ENCODE measurements at regions not wholly inside any gene's neighbourhood (a gene's known extent, or its start where the extent isn't known, plus 50 kb on each side); places are given as distances from the start of the nearest gene placed in this dataset.

DNA sequence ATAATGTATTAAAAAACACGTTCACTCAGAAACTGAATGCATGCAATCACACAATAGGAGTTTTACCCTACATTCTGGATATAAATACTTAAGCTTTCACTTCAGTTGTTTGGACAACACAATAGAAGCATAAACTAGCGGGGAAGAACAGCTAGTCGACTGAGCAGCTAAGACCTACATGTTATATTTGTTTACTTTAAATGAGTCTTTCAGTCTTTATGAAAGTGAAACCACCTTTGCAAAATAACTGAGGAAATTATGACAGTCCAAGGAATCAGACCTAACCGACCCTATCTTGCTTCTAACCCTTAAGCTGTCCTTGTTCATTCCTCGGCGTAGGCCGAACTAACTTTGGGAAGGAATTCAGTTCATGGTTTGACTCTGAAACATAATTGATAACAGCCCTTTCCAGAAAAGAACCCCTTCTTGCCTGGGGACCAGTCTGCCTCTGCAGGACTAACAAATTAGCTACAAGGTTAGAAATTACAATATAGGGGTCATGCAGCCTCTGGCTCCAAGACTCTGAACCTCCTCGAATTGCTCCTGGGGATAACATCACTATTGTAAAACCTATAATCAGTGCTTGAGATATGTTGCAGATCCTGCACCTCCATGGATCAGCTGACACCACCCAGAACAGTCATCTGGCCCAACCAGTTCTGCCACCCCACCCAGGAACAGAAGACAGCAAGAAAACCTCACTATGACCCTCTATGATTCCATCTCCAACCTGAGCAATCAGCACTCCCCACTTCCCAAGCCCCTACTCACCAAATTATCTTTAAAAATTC is 185.1 kb upstream of the KLF6 start:
- WGBS (ENCODE audit: insufficient coverage) = no CpG with 5 or more reads among the region's 8 CpGs
- H3K4me1 ChIP-seq (ENCODE audit: control insufficient read depth, insufficient read depth, low read length) = peaks cover 3% of the 10 kb centered on the region
- no peak for DNase-seq
- H3K36me3 ChIP-seq (ENCODE audit: control insufficient read depth, insufficient read depth, low read length) = no peaks in the 10 kb centered on the region
- H3K27me3 ChIP-seq (ENCODE audit: control insufficient read depth, insufficient read depth, low read length) = no peaks in the 10 kb centered on the region
- H3K27ac ChIP-seq (ENCODE audit: low read length) = no peak overlapping the region
- no peak overlapping the region for H3K4me3 ChIP-seq (ENCODE audit: low read length)
- H3K9me3 ChIP-seq (replicated peaks; ENCODE audit: control insufficient read depth, low read depth, low read length) = no peaks in the 10 kb centered on the region

DNA sequence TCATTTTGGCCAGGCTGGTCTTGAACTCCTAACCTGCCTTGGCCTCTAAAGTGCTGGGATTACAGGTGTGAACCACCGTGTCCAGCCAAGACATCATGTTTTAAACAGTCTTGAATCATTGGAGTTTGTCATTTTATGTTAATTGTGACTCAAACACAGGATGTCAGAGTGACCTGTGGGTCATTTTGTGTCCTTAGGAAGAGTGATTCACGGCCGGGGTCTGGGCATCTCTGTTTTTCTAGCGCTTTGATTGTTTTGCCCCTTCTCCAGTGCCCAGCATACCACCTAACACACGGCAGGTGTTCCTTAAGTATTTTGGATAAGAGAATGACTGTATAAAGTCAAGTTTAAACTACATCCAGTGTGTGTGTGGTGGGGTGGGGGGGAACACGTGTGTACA is 183.7 kb upstream of the KLF6 start:
- no peaks in the 10 kb centered on the region for H3K9me3 ChIP-seq (replicated peaks; ENCODE audit: control insufficient read depth, low read depth, low read length)
- no peaks in the 10 kb centered on the region for H3K4me1 ChIP-seq (ENCODE audit: control insufficient read depth, insufficient read depth, low read length)
- no peaks in the 10 kb centered on the region for H3K36me3 ChIP-seq (ENCODE audit: control insufficient read depth, insufficient read depth, low read length)
- H3K4me3 ChIP-seq (ENCODE audit: low read length) = no peak overlapping the region
- 83% methylated on average over 1 of the region's 6 CpGs for WGBS (ENCODE audit: insufficient coverage)
- H3K27me3 ChIP-seq (ENCODE audit: control insufficient read depth, insufficient read depth, low read length) = no peaks in the 10 kb centered on the region
- DNase-seq = no peak
- no peak overlapping the region for H3K27ac ChIP-seq (ENCODE audit: low read length)

DNA sequence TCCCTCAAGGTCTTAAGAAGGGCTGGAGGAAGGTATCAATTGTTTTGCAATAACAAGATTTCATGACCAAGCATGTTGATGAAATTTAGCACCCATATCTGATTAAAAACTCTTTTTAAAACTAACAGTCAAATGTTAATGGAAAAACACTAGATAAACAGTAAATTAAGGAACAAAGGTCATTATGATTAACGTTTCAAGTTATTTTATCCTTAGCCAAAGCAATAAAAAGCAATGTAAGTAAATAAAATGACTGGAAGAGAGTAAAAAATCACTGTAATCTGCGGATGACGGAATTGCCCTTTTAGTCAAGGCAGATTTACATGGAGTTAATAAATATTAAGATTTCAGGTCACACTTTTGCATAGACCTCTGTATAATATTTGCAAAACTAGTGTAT is 179.5 kb upstream of the KLF6 start:
- H3K27me3 ChIP-seq (ENCODE audit: control insufficient read depth, insufficient read depth, low read length) = no peaks in the 10 kb centered on the region
- no peak for DNase-seq
- H3K4me3 ChIP-seq (ENCODE audit: low read length) = no peak overlapping the region
- H3K36me3 ChIP-seq (ENCODE audit: control insufficient read depth, insufficient read depth, low read length) = no peaks in the 10 kb centered on the region
- H3K4me1 ChIP-seq (ENCODE audit: control insufficient read depth, insufficient read depth, low read length) = peaks cover 7% of the 10 kb centered on the region
- WGBS (ENCODE audit: insufficient coverage) = no CpG with 5 or more reads among the region's 3 CpGs
- no peak overlapping the region for H3K27ac ChIP-seq (ENCODE audit: low read length)
- no peaks in the 10 kb centered on the region for H3K9me3 ChIP-seq (replicated peaks; ENCODE audit: control insufficient read depth, low read depth, low read length)

DNA sequence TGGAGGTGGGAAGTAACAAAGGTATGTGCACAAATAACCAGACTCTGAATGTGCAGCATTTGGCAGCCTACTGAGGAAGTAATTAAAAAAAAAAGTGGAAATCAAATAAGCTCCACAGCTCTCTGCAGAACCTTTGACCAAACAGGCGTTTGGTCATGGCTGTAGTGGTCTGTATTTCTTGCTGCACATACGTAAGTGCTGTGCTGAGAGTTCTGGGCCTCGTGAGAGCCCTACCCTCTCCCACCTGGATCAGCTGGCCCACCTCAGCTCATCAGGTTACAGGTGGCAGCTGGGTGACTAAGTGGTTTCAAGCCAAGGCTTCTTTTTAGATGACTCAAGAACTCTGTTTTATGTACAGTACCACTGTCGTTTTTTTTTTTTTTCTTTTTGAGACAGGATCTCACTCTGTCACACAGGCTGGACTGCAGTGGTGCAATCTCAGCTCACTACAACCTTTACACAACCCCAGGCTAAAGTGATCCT is 178.2 kb upstream of the KLF6 start:
- DNase-seq = no peak
- Histone ChIP-seq H3K27ac (ENCODE audit: low read length) (no peak overlapping the region), H3K4me1 (ENCODE audit: control insufficient read depth, insufficient read depth, low read length) (peaks cover 7% of the 10 kb centered on the region), H3K36me3 (ENCODE audit: control insufficient read depth, insufficient read depth, low read length) (no peaks in the 10 kb centered on the region), H3K4me3 (ENCODE audit: low read length) (no peak overlapping the region), H3K27me3 (ENCODE audit: control insufficient read depth, insufficient read depth, low read length) (no peaks in the 10 kb centered on the region), H3K9me3 (replicated peaks; ENCODE audit: control insufficient read depth, low read depth, low read length) (no peaks in the 10 kb centered on the region)
- 50% methylated on average over 1 of the region's 4 CpGs for WGBS (ENCODE audit: insufficient coverage)

DNA sequence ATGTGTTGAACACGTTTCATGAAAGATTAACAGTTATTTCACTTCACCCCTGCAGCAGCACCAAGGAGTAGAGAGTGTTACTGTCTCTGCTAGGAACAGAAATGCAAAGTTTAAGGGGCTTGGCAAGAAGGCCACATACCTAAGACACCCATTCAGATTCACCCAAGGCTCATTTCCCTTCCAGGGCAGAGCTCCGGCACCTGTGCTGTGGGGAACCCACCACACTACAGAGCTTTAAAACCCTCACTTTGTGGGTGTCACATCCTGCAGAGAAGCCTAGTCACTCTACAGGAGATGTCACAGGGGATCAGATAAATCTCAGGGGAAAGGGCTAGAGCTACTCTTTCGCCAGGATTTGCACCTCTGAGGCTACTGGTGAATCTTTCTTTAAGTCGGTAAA is 176.1 kb upstream of the KLF6 start:
- Histone ChIP-seq H3K9me3 (replicated peaks; ENCODE audit: control insufficient read depth, low read depth, low read length) (no peaks in the 10 kb centered on the region), H3K36me3 (ENCODE audit: control insufficient read depth, insufficient read depth, low read length) (no peaks in the 10 kb centered on the region), H3K4me1 (ENCODE audit: control insufficient read depth, insufficient read depth, low read length) (peaks cover 8% of the 10 kb centered on the region), H3K27ac (ENCODE audit: low read length) (no peak overlapping the region), H3K27me3 (ENCODE audit: control insufficient read depth, insufficient read depth, low read length) (no peaks in the 10 kb centered on the region), H3K4me3 (ENCODE audit: low read length) (no peak overlapping the region)
- no peak for DNase-seq
- WGBS (ENCODE audit: insufficient coverage) = 94% methylated on average over 2 of the region's 4 CpGs

DNA sequence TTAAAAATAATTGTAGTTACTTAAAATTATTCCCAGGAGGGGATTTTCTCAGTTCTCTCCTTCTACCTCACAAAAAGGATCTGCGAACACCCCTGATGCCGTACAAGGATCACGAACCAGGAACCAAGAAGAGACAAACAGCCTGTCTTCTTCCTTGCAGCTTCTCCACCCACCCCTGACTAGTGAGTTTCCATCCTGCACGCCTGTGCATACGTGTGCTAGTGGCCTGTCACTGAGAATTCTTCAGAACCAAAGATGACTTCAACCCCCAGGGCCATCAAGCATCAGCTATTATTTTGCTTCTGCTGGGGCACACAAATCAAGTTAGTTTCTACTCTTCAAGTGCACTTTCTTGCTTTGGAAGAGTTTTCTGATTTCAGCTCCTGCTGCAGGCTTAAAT is 175.5 kb upstream of the KLF6 start:
- no peak overlapping the region for H3K27ac ChIP-seq (ENCODE audit: low read length)
- peak; percentile 46 for DNase-seq
- 63% methylated on average over 5 of the region's 5 CpGs for WGBS (ENCODE audit: insufficient coverage)

DNA sequence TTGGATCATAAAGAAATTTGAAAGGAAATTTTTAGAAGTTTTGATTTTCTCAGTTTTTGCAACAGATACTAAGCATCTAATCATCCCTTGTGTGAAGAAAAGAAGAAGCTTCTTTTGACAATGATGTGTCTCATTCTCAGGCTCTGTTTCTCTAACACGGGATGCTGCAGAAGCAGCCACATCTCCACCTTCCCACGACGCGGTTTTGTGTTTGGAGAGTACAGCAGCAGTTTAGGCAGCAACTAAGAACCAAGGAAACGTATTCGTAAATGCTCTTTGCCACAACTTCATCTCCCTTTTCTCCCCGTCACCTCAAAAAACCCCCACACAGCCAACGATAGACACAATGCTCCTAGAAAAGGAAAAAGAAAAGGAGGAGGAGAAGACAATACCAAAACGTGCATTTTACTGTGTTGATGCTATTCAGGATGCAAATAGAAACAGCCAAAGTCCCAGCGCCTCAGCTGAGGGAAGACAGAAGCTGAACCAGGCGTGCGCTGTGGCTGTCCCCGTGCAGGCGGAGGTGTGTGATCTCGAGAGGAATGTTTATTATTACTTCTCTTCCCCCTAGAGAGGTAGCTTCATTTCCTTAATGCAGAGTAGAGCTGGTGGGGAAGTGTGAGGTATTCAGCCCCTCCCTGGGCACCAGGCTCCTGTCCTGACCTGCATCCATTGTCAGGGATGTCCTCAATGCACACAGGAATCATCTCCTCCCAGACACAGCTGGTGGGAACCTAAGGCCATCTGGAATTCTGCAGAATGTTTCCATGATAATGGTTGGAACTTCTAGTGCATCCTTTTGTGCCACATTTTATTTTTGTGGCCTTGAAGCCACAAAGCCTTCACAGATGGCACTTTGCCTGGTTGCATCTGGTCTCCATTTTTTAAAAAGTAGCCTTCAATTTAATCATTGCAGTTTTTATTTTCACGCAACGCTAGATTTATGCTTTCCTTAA is 174.6 kb upstream of the KLF6 start:
- no peak overlapping the region for H3K27ac ChIP-seq (ENCODE audit: low read length)
- WGBS (ENCODE audit: insufficient coverage) = 20% methylated on average over 1 of the region's 17 CpGs
- peak; percentile 73 for DNase-seq

More for the DNA sequence above, 175.5 kb upstream of the KLF6 start:
- Histone ChIP-seq H3K4me1 (ENCODE audit: control insufficient read depth, insufficient read depth, low read length) (peaks cover 14% of the 10 kb centered on the region), H3K36me3 (ENCODE audit: control insufficient read depth, insufficient read depth, low read length) (no peaks in the 10 kb centered on the region), H3K4me3 (ENCODE audit: low read length) (no peak overlapping the region), H3K27me3 (ENCODE audit: control insufficient read depth, insufficient read depth, low read length) (no peaks in the 10 kb centered on the region), H3K9me3 (replicated peaks; ENCODE audit: control insufficient read depth, low read depth, low read length) (no peaks in the 10 kb centered on the region)

DNA sequence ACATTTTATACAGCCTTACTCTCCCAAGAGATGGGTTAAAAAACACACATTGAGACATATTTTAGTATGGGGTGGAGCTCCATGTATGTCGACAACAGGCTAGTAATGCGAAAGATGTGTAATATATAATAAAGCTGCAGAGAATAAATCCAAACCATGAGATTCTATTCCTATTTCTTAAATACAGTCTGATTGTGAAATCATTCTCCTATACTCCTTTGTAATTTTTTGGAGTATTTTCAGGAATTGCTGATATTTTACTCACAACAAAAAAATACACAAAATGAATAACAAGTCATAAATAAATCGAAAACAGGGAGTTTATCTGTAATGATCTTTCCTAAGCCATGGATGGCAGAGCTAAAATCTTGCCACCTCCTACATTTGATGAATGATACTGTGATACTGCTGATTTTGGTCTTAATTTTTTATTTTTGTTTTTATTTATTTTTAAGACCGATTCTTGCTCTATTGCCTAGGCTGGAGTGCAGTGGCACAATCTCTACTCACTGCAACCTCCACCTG is 173.5 kb upstream of the KLF6 start:
- H3K36me3 ChIP-seq (ENCODE audit: control insufficient read depth, insufficient read depth, low read length) = no peaks in the 10 kb centered on the region
- H3K4me3 ChIP-seq (ENCODE audit: low read length) = no peak overlapping the region
- H3K9me3 ChIP-seq (replicated peaks; ENCODE audit: control insufficient read depth, low read depth, low read length) = no peaks in the 10 kb centered on the region
- H3K4me1 ChIP-seq (ENCODE audit: control insufficient read depth, insufficient read depth, low read length) = peaks cover 16% of the 10 kb centered on the region
- DNase-seq = no peak
- no CpG with 5 or more reads among the region's 4 CpGs for WGBS (ENCODE audit: insufficient coverage)
- H3K27me3 ChIP-seq (ENCODE audit: control insufficient read depth, insufficient read depth, low read length) = no peaks in the 10 kb centered on the region
- no peak overlapping the region for H3K27ac ChIP-seq (ENCODE audit: low read length)

More for the DNA sequence above, 174.6 kb upstream of the KLF6 start:
- no peak overlapping the region for H3K4me3 ChIP-seq (ENCODE audit: low read length)
- H3K4me1 ChIP-seq (ENCODE audit: control insufficient read depth, insufficient read depth, low read length) = peaks cover 16% of the 10 kb centered on the region
- no peaks in the 10 kb centered on the region for H3K27me3 ChIP-seq (ENCODE audit: control insufficient read depth, insufficient read depth, low read length)
- H3K9me3 ChIP-seq (replicated peaks; ENCODE audit: control insufficient read depth, low read depth, low read length) = no peaks in the 10 kb centered on the region
- H3K36me3 ChIP-seq (ENCODE audit: control insufficient read depth, insufficient read depth, low read length) = no peaks in the 10 kb centered on the region

DNA sequence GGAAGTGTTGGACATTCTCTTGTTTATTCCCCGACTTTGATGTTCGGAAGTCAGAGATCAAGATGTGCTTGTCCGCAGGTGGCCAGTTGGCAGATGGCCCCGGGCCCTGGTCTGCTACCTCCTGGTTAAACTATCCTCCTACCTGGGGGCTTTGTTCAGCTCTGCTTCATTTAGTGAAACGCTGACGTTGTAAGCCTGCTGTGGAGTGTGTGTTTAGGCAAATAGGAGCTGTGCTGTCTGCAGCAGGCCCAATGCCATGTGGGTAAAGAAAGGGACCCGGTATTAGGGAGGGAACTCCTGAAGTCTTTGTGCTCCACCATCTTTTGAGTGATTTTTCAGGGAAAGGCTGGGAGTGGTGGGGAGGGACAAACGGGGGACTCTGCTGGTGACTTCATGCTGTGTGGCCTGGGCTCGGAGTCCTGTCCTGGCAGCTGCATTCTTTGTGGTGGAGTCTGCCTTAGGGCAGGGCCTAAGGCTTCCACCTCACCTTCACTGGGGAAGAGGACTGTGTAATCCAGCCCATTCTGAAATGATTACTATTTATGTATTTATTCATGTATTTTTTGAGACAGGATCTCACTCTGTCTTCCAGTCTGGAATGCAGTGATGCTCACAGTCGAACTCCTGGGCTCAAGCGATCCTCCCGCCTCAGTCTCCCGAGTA is 171.1 kb upstream of the KLF6 start:
- Histone ChIP-seq H3K4me1 (ENCODE audit: control insufficient read depth, insufficient read depth, low read length) (peaks cover 16% of the 10 kb centered on the region), H3K27me3 (ENCODE audit: control insufficient read depth, insufficient read depth, low read length) (no peaks in the 10 kb centered on the region), H3K9me3 (replicated peaks; ENCODE audit: control insufficient read depth, low read depth, low read length) (no peaks in the 10 kb centered on the region), H3K36me3 (ENCODE audit: control insufficient read depth, insufficient read depth, low read length) (no peaks in the 10 kb centered on the region), H3K27ac (ENCODE audit: low read length) (peak overlapping the region; percentile 24), H3K4me3 (ENCODE audit: low read length) (no peak overlapping the region)
- WGBS (ENCODE audit: insufficient coverage) = 57% methylated on average over 7 of the region's 13 CpGs
- DNase-seq = no peak
